Peyer's patch (tissue), 4 donors: ENCODE measurements at regions not wholly inside any gene's neighbourhood (a gene's known extent, or its start where the extent isn't known, plus 50 kb on each side); places are given as distances from the start of the nearest gene placed in this dataset.

ENCODE experiments used
- DNase-seq, 3 donors: peaks; one replicate each; pipeline ENCODE4 v3.0.0-alpha.2; 2017 to 2019
- H3K27ac ChIP-seq, 4 donors: fragments of 200-600 bp; sonication (generic); one replicate each; pipeline ENCODE4 v1.5.1; 2016 to 2019
- H3K27me3 ChIP-seq, 2 donors: fragments of 200-600 bp; sonication (generic); one replicate each; pipeline ENCODE4 v1.5.1; 2019
- H3K36me3 ChIP-seq, 3 donors: fragments of 200-600 bp; sonication (generic); one replicate each; pipeline ENCODE4 v1.5.1; 2016 to 2019
- H3K4me1 ChIP-seq, 4 donors: fragments of 200-600 bp; sonication (generic); one replicate each; pipeline ENCODE4 v1.5.1; 2016 to 2019
- H3K4me3 ChIP-seq, 4 donors: fragments of 200-600 bp; sonication (generic); 1 replicate in 3 of 4; 2 replicates in 1 of 4; pipeline ENCODE4 v1.5.1; 2016 to 2019; ENCODE audit warnings: mild to moderate bottlenecking in 1 of 4
- H3K9me3 ChIP-seq, 4 donors: fragments of 200-600 bp; sonication (generic); one replicate each; pipeline ENCODE4 v1.5.1; 2016 to 2019; ENCODE audit warnings: mild to moderate bottlenecking in 1 of 4
- CTCF ChIP-seq, 6 experiments: fragments of 450-650 bp in 4 of 6; fragments of 200-600 bp in 2 of 6; sonication (generic) in 1 of 6; IDR thresholded peaks; one replicate each; pipeline ENCODE4 v1.5.1; 2017 to 2019; ENCODE audit warnings: antibody characterized with exemption in 6 of 6, mild to moderate bottlenecking in 3 of 6, moderate library complexity in 1 of 6
- POLR2A ChIP-seq, 2 donors: fragments of 450-650 bp; IDR thresholded peaks; one replicate each; pipeline ENCODE4 v1.5.1; 2017; ENCODE audit warnings: antibody characterized with exemption in 2 of 2, mild to moderate bottlenecking in 2 of 2, moderate library complexity in 2 of 2

- Histone ChIP-seq H3K9me3 (no peaks in the 10 kb centered on the region), H3K36me3 (no peaks in the 10 kb centered on the region), H3K27me3 (no peaks in the 10 kb centered on the region), H3K27ac (no peak overlapping the region), H3K4me1 (no peaks in the 10 kb centered on the region), H3K4me3 (no peak overlapping the region)
- TF ChIP-seq CTCF (IDR thresholded peaks at IDR 0.05) (no peak), POLR2A (IDR thresholded peaks at IDR 0.05) (no peak)
- DNase-seq: no peak
These were observed 86.4 kb upstream of the ARRDC4 start for GRCh38 chr15:97874139-97874538.

- H3K4me1 ChIP-seq: no peaks in the 10 kb centered on the region
- TF ChIP-seq POLR2A (IDR thresholded peaks at IDR 0.05) (no peak), CTCF (IDR thresholded peaks at IDR 0.05) (no peak)
- H3K27me3 ChIP-seq: no peaks in the 10 kb centered on the region
- no peak overlapping the region for H3K27ac ChIP-seq
- peak overlapping the region in 1 of 4 donors; percentile 33 for H3K4me3 ChIP-seq
- DNase-seq: no peak
- H3K9me3 ChIP-seq: no peaks in the 10 kb centered on the region
- no peaks in the 10 kb centered on the region for H3K36me3 ChIP-seq
These were observed 85.4 kb upstream of the ARRDC4 start for GRCh38 chr15:97875025-97875512.

GRCh38 chr15:97875513-97876280 lies 84.8 kb upstream of the ARRDC4 start:
- no peaks in the 10 kb centered on the region for H3K9me3 ChIP-seq
- no peaks in the 10 kb centered on the region for H3K27me3 ChIP-seq
- H3K27ac ChIP-seq: no peak overlapping the region
- DNase-seq: no peak
- no peaks in the 10 kb centered on the region for H3K36me3 ChIP-seq
- no peak for TF ChIP-seq POLR2A (IDR thresholded peaks at IDR 0.05)
- TF ChIP-seq CTCF (IDR thresholded peaks at IDR 0.05): peak in 2 of 6 experiments; percentile 15 to 46
- H3K4me3 ChIP-seq: peak overlapping the region in 1 of 4 donors; percentile 33
- no peaks in the 10 kb centered on the region for H3K4me1 ChIP-seq

- TF ChIP-seq POLR2A (IDR thresholded peaks at IDR 0.05) (no peak), CTCF (IDR thresholded peaks at IDR 0.05) (no peak)
- no peak overlapping the region for H3K4me3 ChIP-seq
- H3K36me3 ChIP-seq: no peaks in the 10 kb centered on the region
- H3K27me3 ChIP-seq: no peaks in the 10 kb centered on the region
- H3K4me1 ChIP-seq: no peaks in the 10 kb centered on the region
- no peak for DNase-seq
- H3K9me3 ChIP-seq: no peaks in the 10 kb centered on the region
- H3K27ac ChIP-seq: no peak overlapping the region
These were observed 84.2 kb upstream of the ARRDC4 start for GRCh38 chr15:97876281-97876675.

GRCh38 chr15:97881346-97881965 lies 79.0 kb upstream of the ARRDC4 start:
- TF ChIP-seq CTCF (IDR thresholded peaks at IDR 0.05) (no peak), POLR2A (IDR thresholded peaks at IDR 0.05) (no peak)

More at GRCh38 chr15:97881346-97881965, 79.0 kb upstream of the ARRDC4 start:
- Histone ChIP-seq H3K9me3 (no peaks in the 10 kb centered on the region), H3K4me3 (no peak overlapping the region), H3K36me3 (no peaks in the 10 kb centered on the region), H3K27me3 (no peaks in the 10 kb centered on the region), H3K27ac (no peak overlapping the region), H3K4me1 (no peaks in the 10 kb centered on the region)
- no peak for DNase-seq
